Breast epithelium (tissue), 3 donors: ENCODE measurements at regions not wholly inside any gene's neighbourhood (a gene's known extent, or its start where the extent isn't known, plus 50 kb on each side); places are given as distances from the start of the nearest gene placed in this dataset.

ENCODE experiments used
- POLR2AphosphoS5 ChIP-seq, 3 donors: sonication (generic); formaldehyde crosslinking; IDR thresholded peaks; one replicate each; pipeline ENCODE4 v1.6.1; 2017; ENCODE audit warnings: antibody characterized with exemption in 3 of 3
- TF ChIP-seq, protein P1 (sequence below), 3 donors: fragments of 450-650 bp; IDR thresholded peaks; one replicate each; pipeline ENCODE4 v1.5.1; 2016 to 2017; ENCODE audit warnings: antibody characterized with exemption in 3 of 3, mild to moderate bottlenecking in 3 of 3, moderate library complexity in 3 of 3

- TF ChIP-seq POLR2AphosphoS5 (IDR thresholded peaks at IDR 0.05), result no peak
- TF ChIP-seq, protein P1, sequence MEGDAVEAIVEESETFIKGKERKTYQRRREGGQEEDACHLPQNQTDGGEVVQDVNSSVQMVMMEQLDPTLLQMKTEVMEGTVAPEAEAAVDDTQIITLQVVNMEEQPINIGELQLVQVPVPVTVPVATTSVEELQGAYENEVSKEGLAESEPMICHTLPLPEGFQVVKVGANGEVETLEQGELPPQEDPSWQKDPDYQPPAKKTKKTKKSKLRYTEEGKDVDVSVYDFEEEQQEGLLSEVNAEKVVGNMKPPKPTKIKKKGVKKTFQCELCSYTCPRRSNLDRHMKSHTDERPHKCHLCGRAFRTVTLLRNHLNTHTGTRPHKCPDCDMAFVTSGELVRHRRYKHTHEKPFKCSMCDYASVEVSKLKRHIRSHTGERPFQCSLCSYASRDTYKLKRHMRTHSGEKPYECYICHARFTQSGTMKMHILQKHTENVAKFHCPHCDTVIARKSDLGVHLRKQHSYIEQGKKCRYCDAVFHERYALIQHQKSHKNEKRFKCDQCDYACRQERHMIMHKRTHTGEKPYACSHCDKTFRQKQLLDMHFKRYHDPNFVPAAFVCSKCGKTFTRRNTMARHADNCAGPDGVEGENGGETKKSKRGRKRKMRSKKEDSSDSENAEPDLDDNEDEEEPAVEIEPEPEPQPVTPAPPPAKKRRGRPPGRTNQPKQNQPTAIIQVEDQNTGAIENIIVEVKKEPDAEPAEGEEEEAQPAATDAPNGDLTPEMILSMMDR (IDR thresholded peaks at IDR 0.05), result no peak
Measured at GRCh38 chr2:7458066-7458465, 540.9 kb downstream of the RNF144A start.
